GM18508 (cell line): ENCODE measurements at regions not wholly inside any gene's neighbourhood (a gene's known extent, or its start where the extent isn't known, plus 50 kb on each side); places are given as distances from the start of the nearest gene placed in this dataset.
"Not testable (repeated sequence)": the region's sequence is repeated elsewhere in the genome, so short reads cannot be mapped to it uniquely, and the experiment has no call there.

Source experiments
- ATAC-seq: cut with Tn5 transposase; IDR thresholded peaks from one replicate; pipeline ENCODE4 v1.9.1; 2021; ENCODE audit warnings: moderate number of reproducible peaks; ENCODE audit not compliant: insufficient read depth, unreplicated experiment

DNA sequence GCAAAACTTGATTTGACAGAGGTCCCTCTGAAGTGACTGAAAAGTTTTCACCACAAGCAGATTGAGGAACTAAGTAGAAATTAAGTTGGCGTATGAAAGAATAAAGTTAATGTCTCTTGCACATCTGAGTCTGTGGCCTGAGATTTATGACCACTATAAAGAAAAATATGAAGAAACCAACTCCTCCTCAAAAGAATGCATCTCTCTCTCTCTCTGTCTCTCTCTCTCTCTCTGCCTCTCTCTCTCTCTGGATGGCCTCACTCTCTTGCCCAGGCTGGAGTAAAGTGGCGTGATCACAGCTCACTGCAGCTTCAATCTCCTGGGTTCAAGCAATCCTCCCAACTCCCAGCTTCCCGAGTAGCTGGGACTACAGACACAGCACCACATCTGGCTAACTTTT lies 55.2 kb downstream of the RPL22L1 start:
- no peak for ATAC-seq

GRCh38 chr3:170813266-170813665 lies 56.7 kb downstream of the RPL22L1 start:
- no peak for ATAC-seq

DNA sequence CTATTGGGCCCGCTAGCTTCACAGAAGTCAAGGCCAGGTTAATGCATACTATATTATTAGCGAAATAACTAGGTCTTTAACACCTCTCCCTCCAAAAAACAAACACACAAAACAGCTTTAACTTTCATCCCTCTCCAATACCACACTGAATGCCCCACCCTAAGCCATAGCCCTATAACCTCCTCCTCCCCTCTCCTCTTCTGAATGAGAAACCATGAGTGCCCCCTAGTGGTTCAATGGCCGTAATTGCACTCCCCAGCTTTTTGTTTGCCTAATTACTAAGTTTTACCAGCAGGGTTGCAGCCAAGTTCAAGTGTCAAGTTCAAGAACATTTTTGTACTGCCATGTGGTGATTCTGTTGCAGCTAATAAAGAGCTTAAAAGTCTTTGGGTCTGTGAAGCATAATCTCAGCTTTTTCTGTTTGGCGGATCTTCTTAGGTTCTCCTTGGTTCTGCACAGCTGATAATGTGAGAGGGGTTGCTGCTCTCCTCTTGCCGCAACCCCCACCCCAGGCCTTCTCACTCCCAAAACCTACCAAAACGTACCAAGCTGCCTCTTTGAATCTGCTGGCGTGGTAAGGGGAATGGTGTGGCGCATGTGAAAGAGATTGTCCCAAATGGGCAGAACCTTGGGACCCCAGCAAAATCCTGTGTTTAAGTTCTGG lies 57.9 kb downstream of the RPL22L1 start:
- ATAC-seq: no peak

GRCh38 chr3:170811515-170811914 lies 58.5 kb downstream of the RPL22L1 start:
- ATAC-seq: no peak

- no peak for ATAC-seq
These were observed 60.0 kb downstream of the RPL22L1 start for GRCh38 chr3:170809975-170810357.

DNA sequence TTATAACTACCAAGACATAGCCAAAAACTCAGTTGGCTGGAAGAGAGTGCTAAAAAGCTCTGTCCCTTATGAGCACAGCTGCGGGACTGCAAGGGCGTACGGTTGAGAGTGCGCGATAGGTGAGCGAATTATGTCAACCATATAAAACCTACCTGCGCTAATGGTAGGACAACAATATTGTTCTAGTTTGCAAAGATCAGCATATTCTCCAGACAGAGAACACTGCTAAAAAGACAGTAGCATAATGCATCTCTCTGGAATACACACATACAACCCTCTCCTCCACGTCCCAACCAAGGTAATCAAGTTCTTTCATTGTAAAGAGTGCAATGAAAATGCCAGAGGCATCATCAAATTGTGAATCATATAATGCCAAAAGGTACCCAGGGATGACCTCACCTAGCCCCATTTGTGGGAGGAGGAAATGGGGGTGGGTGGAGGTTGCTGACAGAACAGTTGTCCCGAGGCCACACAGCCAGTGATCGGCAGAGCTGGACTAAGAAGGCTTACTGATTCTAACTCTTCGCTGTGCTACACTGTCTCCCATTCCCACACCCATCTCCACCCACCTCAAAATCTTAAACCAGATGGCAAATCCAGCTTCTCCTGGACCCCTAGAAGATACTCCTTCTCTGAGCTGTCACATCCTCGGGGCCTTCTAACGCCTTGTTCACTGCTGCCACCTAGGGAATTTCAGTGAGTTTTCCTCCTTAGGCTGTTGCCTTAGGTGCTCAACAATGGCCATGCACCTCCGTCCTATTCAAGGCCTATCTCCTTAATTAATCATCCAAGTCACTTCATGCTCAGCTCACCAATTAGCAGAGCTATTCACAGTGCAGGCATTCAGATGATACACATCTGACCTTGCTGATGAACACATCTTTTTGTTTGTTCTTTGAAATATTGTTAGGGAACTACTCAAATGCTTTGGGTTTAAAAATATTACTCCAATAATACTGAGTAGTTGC lies 60.7 kb downstream of the RPL22L1 start:
- ATAC-seq: no peak

- ATAC-seq: no peak
These were observed 62.0 kb downstream of the RPL22L1 start for GRCh38 chr3:170808041-170808440.

GRCh38 chr3:170806676-170807075 lies 63.3 kb downstream of the RPL22L1 start:
- ATAC-seq: no peak

DNA sequence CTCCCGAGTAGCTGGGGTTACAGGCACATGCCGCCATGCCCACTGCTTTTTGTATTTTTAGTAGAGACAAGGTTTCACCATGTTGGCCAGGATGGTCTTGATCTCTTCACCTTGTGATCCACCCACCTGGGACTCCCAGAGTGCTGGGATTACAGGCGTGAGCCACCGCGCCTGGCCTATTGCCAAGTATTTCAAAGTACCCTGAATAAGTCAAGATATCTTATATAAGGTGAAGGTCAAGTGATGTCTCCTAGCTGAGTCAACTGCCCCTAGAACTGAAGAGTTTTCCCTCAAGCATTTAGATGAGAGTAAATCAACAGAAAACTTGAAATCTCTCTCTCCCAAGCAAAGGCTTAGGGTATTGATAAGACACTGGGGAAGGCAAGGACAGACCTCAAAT lies 63.9 kb downstream of the RPL22L1 start:
- no peak for ATAC-seq

- ATAC-seq: not testable (repeated sequence)
These were observed 64.7 kb downstream of the RPL22L1 start for GRCh38 chr3:170805296-170805695.

- not testable (repeated sequence) for ATAC-seq
These were observed 65.4 kb downstream of the RPL22L1 start for GRCh38 chr3:170804634-170805033.

GRCh38 chr3:170804078-170804477 lies 65.9 kb downstream of the RPL22L1 start:
- ATAC-seq: no peak

DNA sequence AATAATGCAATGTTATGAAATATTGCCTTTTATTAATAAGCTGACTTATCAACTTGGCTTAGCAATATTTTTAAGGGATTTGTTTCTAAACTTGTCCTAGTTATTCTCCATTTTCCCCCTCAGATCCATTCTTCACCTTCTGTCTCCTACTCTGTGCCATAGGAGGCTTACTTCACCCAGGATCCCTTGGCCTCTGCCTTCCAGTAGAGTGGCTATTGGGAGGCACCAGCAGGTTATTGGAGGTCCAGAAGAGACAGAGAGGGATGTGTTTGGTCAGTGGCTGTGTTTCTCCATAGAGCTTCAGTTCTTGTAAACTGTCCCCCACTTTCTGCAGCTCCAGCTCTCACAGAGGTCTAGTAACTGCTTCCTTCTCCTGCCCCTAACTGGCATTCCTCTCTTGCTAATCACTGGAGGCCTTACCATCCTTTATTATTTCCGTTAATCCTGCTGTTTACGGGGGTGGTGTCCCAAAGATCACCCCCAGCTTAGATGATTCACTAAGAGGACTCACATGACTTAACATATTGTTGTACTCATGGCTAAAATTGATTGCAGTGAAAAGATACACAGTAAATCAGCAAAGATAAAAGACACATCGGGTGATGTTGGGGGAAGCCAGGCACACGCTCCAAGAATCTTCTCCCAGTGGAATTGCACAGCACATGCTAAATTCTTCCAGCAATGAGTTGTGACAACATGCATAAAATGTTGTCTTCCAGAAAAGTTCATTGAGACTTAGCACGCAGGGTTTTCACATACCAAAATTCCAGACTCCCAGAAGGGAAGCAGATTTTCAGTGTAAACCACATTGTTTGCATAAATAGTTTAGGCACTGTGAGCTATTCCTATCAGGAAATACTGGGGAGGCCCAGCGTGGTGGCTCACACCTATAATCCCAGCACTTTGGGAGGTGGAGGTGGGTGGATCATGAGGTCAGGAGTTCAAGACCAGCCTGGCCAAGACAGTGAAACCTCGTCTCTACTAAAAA lies 67.5 kb downstream of the RPL22L1 start:
- ATAC-seq: no peak

DNA sequence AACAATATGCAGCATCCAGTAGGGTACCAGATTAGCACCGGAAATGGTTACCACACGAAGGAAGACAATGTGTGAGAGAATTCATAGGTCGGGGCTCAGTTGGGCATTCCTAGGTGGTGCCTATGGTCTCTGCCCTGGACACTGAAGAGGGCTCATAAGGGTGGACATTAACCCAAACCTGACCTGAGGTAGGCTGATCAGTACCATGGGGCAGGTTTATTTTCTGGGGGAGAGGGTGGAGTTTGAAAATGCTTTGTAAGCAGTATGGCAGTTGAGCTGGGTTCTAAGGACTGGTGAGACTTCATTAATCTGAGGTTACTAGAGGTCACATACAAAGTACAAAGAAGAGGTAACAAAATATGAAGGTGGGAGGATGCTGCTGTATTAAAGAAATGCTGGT lies 68.4 kb downstream of the RPL22L1 start:
- no peak for ATAC-seq

- ATAC-seq: not testable (repeated sequence)
These were observed 69.7 kb downstream of the RPL22L1 start for GRCh38 chr3:170800275-170800674.

- no peak for ATAC-seq
These were observed 71.0 kb downstream of the RPL22L1 start for GRCh38 chr3:170799009-170799408.

- no peak for ATAC-seq
These were observed 72.3 kb downstream of the RPL22L1 start for GRCh38 chr3:170797685-170798084.

DNA sequence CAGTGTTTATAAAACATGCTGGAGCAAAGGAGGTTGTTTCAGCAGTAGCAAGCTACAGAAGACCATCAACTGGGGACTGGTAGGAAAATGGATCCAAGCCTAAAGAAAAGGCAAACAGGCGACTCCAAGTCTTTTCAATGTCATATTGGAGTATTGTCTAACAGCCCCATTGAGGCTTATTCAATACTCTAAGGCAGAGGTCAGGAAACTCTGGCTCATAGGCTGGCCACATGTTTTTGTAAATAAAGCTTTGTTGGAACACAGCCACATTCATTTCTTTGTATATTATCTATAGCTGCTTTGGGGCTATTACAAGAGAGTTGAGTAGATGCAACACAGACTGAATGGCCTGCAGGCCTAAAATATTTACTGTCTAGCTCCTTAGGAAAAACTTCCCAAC lies 77.5 kb downstream of the RPL22L1 start:
- no peak for ATAC-seq

DNA sequence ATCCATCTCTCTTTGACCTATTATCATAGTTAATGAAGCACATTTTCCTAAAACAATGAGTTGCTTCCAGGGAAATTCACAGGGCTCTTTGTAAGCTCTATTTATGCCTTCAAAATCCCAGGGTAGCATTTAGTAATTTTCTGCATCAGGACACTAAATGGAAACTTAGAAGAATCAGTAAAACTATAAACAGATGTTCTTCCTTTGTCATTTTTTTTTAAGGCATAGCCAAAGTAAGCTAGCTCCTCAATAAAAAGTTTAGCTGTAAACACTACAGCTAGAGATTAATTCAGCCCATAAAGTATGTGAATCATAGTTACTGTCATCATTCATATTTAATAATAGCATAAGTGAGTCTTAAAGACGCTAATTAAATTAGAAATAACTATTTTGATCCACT lies 79.3 kb downstream of the RPL22L1 start:
- no peak for ATAC-seq

- ATAC-seq: no peak
These were observed 82.5 kb downstream of the RPL22L1 start for GRCh38 chr3:170787464-170787863.
